Astrocyte (in vitro differentiated cells and primary cell): ENCODE measurements at regions not wholly inside any gene's neighbourhood (a gene's known extent, or its start where the extent isn't known, plus 50 kb on each side); places are given as distances from the start of the nearest gene placed in this dataset.

Source experiments
- EZH2 ChIP-seq: IDR thresholded peaks from 2 replicates; pipeline ENCODE4 v1.6.1; 2012; ENCODE audit warnings: mild to moderate bottlenecking, low read length, inconsistent platforms; ENCODE audit not compliant: insufficient read depth
- TF ChIP-seq, protein P1 (sequence below): IDR thresholded peaks from 2 replicates; pipeline ENCODE4 v1.5.1; 2011; ENCODE audit warnings: low read depth, mild to moderate bottlenecking, inconsistent platforms, low read length, moderate library complexity; ENCODE audit not compliant: insufficient read depth

DNA sequence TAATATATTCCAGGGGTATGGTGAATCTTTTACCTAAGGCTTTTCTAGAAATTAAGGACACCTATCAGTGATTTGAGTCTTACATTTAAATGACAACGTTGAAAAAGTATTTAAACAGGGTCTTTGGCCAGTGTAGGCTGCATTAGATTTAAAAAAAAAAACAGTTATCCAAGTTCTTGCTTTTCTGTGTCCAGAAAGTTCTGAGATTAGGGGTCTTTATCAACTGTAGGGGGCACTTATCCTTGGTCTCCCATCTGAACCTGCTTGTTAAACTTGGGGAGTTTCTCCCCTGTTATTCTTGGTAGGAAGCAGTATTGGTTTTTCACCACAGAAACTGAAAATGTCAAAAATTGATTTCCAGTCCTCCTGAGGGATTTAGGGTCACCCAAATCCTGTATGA lies 155.9 kb upstream of the ZNF217 start:
- TF ChIP-seq, protein P1, sequence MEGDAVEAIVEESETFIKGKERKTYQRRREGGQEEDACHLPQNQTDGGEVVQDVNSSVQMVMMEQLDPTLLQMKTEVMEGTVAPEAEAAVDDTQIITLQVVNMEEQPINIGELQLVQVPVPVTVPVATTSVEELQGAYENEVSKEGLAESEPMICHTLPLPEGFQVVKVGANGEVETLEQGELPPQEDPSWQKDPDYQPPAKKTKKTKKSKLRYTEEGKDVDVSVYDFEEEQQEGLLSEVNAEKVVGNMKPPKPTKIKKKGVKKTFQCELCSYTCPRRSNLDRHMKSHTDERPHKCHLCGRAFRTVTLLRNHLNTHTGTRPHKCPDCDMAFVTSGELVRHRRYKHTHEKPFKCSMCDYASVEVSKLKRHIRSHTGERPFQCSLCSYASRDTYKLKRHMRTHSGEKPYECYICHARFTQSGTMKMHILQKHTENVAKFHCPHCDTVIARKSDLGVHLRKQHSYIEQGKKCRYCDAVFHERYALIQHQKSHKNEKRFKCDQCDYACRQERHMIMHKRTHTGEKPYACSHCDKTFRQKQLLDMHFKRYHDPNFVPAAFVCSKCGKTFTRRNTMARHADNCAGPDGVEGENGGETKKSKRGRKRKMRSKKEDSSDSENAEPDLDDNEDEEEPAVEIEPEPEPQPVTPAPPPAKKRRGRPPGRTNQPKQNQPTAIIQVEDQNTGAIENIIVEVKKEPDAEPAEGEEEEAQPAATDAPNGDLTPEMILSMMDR, result no peak
- TF ChIP-seq EZH2, result no peak
